Suprapubic skin (tissue), 4 donors: ENCODE measurements at regions not wholly inside any gene's neighbourhood (a gene's known extent, or its start where the extent isn't known, plus 50 kb on each side); places are given as distances from the start of the nearest gene placed in this dataset.

ENCODE experiments used
- DNase-seq, 2 donors: peaks; one replicate each; pipeline ENCODE4 v3.0.0-alpha.2; 2019; ENCODE audit warnings: low spot score in 2 of 2
- H3K27ac ChIP-seq: fragments of 200-600 bp; sonication (generic); one replicate; pipeline ENCODE4 v1.5.1; 2019
- H3K27me3 ChIP-seq: fragments of 200-600 bp; sonication (generic); one replicate; pipeline ENCODE4 v1.5.1; 2019
- H3K36me3 ChIP-seq: fragments of 200-600 bp; sonication (generic); one replicate; pipeline ENCODE4 v1.5.1; 2019
- H3K4me1 ChIP-seq: fragments of 200-600 bp; sonication (generic); one replicate; pipeline ENCODE4 v1.5.1; 2019
- H3K4me3 ChIP-seq: fragments of 200-600 bp; sonication (generic); one replicate; pipeline ENCODE4 v1.5.1; 2019; ENCODE audit warnings: mild to moderate bottlenecking
- H3K9me3 ChIP-seq: fragments of 200-600 bp; sonication (generic); one replicate; pipeline ENCODE4 v1.5.1; 2019
- EP300 ChIP-seq: sonication (generic); formaldehyde crosslinking; IDR thresholded peaks from one replicate; pipeline ENCODE4 v1.6.1; 2017; ENCODE audit warnings: antibody characterized with exemption
- POLR2A ChIP-seq, 2 donors: fragments of 450-650 bp; IDR thresholded peaks; one replicate each; pipeline ENCODE4 v1.6.1; 2017; ENCODE audit warnings: antibody characterized with exemption in 2 of 2, mild to moderate bottlenecking in 2 of 2, moderate library complexity in 2 of 2
- POLR2AphosphoS5 ChIP-seq, 3 donors: sonication (generic); formaldehyde crosslinking; IDR thresholded peaks; one replicate each; pipeline ENCODE4 v1.6.1; 2017; ENCODE audit warnings: antibody characterized with exemption in 3 of 3
- WGBS: methylation state at CpG from one replicate; pipeline ENCODE4 v1.1.5; 2018; 5-methylcytosine and 5-hydroxymethylcytosine counted together
- TF ChIP-seq, protein P1 (sequence below), 2 donors: fragments of 200-600 bp in 1 of 2; fragments of 450-650 bp in 1 of 2; sonication (generic) in 1 of 2; IDR thresholded peaks; one replicate each; pipeline ENCODE4 v1.5.1; 2016 to 2019; ENCODE audit warnings: antibody characterized with exemption in 2 of 2, mild to moderate bottlenecking in 1 of 2, moderate library complexity in 1 of 2

DNA sequence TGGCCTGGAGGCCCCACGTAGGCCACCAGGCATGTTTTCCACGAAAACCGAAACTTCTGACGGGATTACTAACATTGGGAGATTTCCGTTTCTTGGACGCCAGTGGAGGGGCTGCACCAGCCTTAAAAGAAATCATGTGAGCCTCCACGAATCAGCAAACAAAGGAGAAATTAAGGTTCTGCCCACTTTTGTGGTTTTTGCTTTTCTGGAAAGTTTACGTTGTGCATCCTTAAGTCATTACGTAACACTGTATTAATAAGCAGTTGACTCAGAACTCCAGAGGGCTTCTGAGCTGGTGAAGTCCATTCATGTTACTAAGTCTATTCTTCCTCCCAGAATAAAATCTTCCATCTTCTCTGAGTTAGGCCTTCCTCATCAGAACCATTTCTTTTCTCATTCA lies 168.5 kb downstream of the PSMG1 start:
- no peak for TF ChIP-seq POLR2AphosphoS5 (IDR thresholded peaks at IDR 0.05)
- TF ChIP-seq, protein P1, sequence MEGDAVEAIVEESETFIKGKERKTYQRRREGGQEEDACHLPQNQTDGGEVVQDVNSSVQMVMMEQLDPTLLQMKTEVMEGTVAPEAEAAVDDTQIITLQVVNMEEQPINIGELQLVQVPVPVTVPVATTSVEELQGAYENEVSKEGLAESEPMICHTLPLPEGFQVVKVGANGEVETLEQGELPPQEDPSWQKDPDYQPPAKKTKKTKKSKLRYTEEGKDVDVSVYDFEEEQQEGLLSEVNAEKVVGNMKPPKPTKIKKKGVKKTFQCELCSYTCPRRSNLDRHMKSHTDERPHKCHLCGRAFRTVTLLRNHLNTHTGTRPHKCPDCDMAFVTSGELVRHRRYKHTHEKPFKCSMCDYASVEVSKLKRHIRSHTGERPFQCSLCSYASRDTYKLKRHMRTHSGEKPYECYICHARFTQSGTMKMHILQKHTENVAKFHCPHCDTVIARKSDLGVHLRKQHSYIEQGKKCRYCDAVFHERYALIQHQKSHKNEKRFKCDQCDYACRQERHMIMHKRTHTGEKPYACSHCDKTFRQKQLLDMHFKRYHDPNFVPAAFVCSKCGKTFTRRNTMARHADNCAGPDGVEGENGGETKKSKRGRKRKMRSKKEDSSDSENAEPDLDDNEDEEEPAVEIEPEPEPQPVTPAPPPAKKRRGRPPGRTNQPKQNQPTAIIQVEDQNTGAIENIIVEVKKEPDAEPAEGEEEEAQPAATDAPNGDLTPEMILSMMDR (IDR thresholded peaks at IDR 0.05) = no peak
- TF ChIP-seq POLR2A (IDR thresholded peaks at IDR 0.05) = no peak
- no peak for TF ChIP-seq EP300
- no peak overlapping the region for H3K27ac ChIP-seq
- H3K36me3 ChIP-seq = no peaks in the 10 kb centered on the region
- no peaks in the 10 kb centered on the region for H3K9me3 ChIP-seq
- no peak for DNase-seq
- H3K27me3 ChIP-seq = no peaks in the 10 kb centered on the region
- 81% methylated on average over 9 of the region's 9 CpGs for WGBS
- no peak overlapping the region for H3K4me3 ChIP-seq
- H3K4me1 ChIP-seq = peaks cover 4% of the 10 kb centered on the region

DNA sequence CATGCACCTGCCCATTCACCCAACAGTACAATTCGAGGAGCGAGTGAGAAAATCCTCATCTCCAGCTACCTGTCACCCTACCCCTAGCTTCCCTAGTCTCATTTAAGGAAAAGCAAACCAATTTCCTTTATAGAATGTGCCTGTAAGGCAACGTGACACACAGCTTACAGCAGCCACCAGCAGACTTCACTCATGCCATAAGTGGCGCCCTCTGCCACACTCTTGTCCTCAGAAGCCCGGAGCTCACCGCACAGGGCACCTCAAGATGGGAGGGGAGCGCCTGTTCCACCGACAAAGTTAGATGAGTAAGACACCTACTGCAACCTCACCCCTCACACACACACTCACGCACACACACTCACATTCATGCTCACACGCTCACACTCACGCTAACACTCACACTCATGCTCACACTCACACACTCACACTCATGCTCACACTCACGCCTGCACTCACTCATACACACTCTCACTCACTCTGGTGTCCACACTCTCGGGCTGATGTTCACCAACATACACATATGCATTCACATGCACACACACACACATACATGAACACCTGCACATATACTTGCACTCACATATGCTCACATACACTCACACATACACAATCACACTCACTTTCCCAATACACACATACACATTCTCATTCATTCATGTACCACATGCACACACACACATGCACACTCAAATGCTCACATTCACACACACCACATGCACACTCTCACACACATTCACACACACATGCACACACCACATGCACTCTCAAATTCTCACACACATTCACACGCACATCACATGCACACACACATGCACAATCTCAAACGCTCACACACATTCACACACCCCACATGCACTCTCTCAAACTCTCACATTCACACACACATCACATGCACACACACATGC lies 170.7 kb downstream of the PSMG1 start:
- TF ChIP-seq POLR2AphosphoS5 (IDR thresholded peaks at IDR 0.05) = no peak
- no peak for TF ChIP-seq EP300
- TF ChIP-seq, protein P1 (IDR thresholded peaks at IDR 0.05) = no peak
- TF ChIP-seq POLR2A (IDR thresholded peaks at IDR 0.05) = no peak
- DNase-seq = no peak
- Histone ChIP-seq H3K4me1 (peaks cover 6% of the 10 kb centered on the region), H3K27ac (no peak overlapping the region), H3K9me3 (no peaks in the 10 kb centered on the region), H3K27me3 (no peaks in the 10 kb centered on the region), H3K36me3 (no peaks in the 10 kb centered on the region), H3K4me3 (no peak overlapping the region)
- WGBS = 89% methylated on average over 13 of the region's 15 CpGs

DNA sequence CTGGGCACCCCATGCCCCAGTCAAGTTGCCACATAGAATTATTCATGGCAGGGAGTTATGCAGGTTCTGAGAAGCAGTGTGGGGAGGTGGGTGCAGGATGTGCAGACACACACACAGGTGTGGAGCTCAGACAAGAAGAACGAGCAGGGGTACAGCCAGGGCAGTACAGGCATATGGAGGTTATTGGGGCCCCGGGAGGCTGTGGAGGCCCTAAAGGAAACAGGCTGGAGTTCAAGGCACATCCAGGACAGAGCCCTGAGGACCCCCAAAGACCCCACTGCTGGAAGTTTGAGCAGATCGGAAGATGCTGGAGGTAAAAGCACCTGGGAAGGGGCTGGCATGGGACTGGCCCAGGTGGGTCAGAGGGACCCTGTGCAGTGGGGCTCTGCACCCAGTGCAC lies 171.3 kb downstream of the PSMG1 start:
- H3K27ac ChIP-seq = no peak overlapping the region
- H3K4me3 ChIP-seq = no peak overlapping the region
- H3K9me3 ChIP-seq = no peaks in the 10 kb centered on the region
- 94% methylated on average over 2 of the region's 3 CpGs for WGBS
- H3K4me1 ChIP-seq = peaks cover 13% of the 10 kb centered on the region
- TF ChIP-seq EP300 = no peak
- TF ChIP-seq POLR2AphosphoS5 (IDR thresholded peaks at IDR 0.05) = no peak
- no peak for TF ChIP-seq POLR2A (IDR thresholded peaks at IDR 0.05)
- TF ChIP-seq, protein P1 (IDR thresholded peaks at IDR 0.05) = no peak
- H3K36me3 ChIP-seq = no peaks in the 10 kb centered on the region
- DNase-seq = no peak
- no peaks in the 10 kb centered on the region for H3K27me3 ChIP-seq

DNA sequence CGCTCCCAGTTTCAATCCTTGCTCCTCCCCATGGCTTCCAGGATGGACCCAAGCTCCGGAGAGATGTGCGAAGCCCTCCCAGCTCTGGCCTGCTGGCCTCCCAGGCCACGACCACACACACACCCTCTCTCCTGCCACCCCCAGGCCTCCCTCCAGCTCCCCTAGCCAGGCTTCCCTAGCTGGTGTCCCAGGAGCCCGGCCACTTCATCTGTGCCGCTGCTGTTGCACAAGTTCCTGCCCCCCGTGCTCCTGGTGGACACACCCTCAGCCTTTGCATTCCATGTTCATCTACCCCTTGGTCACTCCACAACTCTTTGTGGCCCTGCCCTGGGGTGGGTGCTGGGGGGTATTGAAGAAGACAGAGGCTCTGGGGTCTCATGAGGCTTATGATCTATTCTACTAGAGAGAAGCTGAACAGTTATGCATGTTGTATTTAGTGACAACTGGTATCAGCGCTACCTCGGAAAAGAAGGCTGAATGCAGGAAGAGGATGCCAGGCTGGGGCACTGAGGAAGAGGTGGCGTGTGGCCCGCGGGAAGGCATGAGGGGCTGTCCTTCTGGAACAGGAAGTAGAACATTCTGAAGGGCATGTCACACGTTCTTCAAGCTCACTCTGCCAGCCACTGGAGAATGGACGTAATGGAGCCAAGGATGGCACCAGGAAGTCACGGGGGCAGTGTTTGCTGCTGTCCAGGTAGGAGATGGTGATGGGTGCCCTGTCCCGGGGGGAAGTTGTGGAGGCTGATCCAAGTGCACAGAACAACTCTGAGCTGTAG lies 172.4 kb downstream of the PSMG1 start:
- Histone ChIP-seq H3K4me1 (peaks cover 24% of the 10 kb centered on the region), H3K9me3 (no peaks in the 10 kb centered on the region), H3K27me3 (no peaks in the 10 kb centered on the region), H3K4me3 (no peak overlapping the region), H3K36me3 (no peaks in the 10 kb centered on the region), H3K27ac (peak overlapping the region; percentile 9)
- 72% methylated on average over 16 of the region's 16 CpGs for WGBS
- DNase-seq = no peak
- TF ChIP-seq EP300 (no peak), POLR2AphosphoS5 (IDR thresholded peaks at IDR 0.05) (no peak), POLR2A (IDR thresholded peaks at IDR 0.05) (no peak)
- TF ChIP-seq, protein P1 (IDR thresholded peaks at IDR 0.05) = no peak
